Subcutaneous abdominal adipose tissue (tissue), 5 donors: ENCODE measurements at regions not wholly inside any gene's neighbourhood (a gene's known extent, or its start where the extent isn't known, plus 50 kb on each side); places are given as distances from the start of the nearest gene placed in this dataset.

ENCODE experiments used
- H3K27ac ChIP-seq: one replicate; pipeline ENCODE4 v1.7.0; 2013; ENCODE audit warnings: low read depth, mild to moderate bottlenecking, inconsistent platforms, low read length, moderate library complexity
- H3K27me3 ChIP-seq, 5 donors: one replicate each; pipeline ENCODE4 v1.7.0; 2013; ENCODE audit warnings: low read length in 5 of 5, inconsistent platforms in 1 of 5; ENCODE audit not compliant: control insufficient read depth in 5 of 5, insufficient read depth in 4 of 5
- H3K36me3 ChIP-seq, 5 donors: one replicate each; pipeline ENCODE4 v1.7.0; 2013; ENCODE audit warnings: low read length in 5 of 5; ENCODE audit not compliant: control insufficient read depth in 5 of 5, insufficient read depth in 5 of 5
- H3K4me1 ChIP-seq, 5 donors: one replicate each; pipeline ENCODE4 v1.7.0; 2013; ENCODE audit warnings: low read length in 5 of 5, mild to moderate bottlenecking in 3 of 5, moderate library complexity in 1 of 5; ENCODE audit not compliant: control insufficient read depth in 5 of 5, insufficient read depth in 5 of 5
- H3K4me3 ChIP-seq, 5 donors: one replicate each; pipeline ENCODE4 v1.7.0; 2013; ENCODE audit warnings: low read length in 5 of 5, low read depth in 1 of 5
- H3K9ac ChIP-seq, 5 donors: one replicate each; pipeline ENCODE4 v1.7.0; 2013; ENCODE audit warnings: low read length in 5 of 5, mild to moderate bottlenecking in 4 of 5, moderate library complexity in 3 of 5
- H3K9me3 ChIP-seq, 5 donors: one replicate each; pipeline ENCODE4 v1.7.0; 2013; ENCODE audit warnings: low read length in 5 of 5; ENCODE audit not compliant: control insufficient read depth in 5 of 5
- donor health status: healthy.
- donor health status: healthy.
- donor health status: healthy.
- donor health status: healthy.
- donor health status: healthy.

- Histone ChIP-seq H3K4me3 (no peak overlapping the region), H3K9me3 (no peaks in the 10 kb centered on the region), H3K27me3 (no peaks in the 10 kb centered on the region), H3K36me3 (no peaks in the 10 kb centered on the region), H3K4me1 (no peaks in the 10 kb centered on the region), H3K9ac (no peak overlapping the region), H3K27ac (no peak overlapping the region)
Measured at GRCh38 chr4:175530655-175531054, 281.4 kb downstream of the GPM6A start.

- H3K9ac ChIP-seq, result no peak overlapping the region
- H3K4me1 ChIP-seq, result no peaks in the 10 kb centered on the region
- H3K9me3 ChIP-seq, result no peaks in the 10 kb centered on the region
- H3K27ac ChIP-seq, result no peak overlapping the region
- H3K36me3 ChIP-seq, result no peaks in the 10 kb centered on the region
- H3K27me3 ChIP-seq, result no peaks in the 10 kb centered on the region
- no peak overlapping the region for H3K4me3 ChIP-seq
Measured at GRCh38 chr4:175531405-175532091, 280.5 kb downstream of the GPM6A start.

- no peak overlapping the region for H3K4me3 ChIP-seq
- H3K4me1 ChIP-seq, result no peaks in the 10 kb centered on the region
- no peaks in the 10 kb centered on the region for H3K36me3 ChIP-seq
- H3K9me3 ChIP-seq, result peaks cover 0 to 5% (median 0%) of the 10 kb centered on the region in 5 donors
- H3K27me3 ChIP-seq, result no peaks in the 10 kb centered on the region
- H3K9ac ChIP-seq, result no peak overlapping the region
- no peak overlapping the region for H3K27ac ChIP-seq
Measured at GRCh38 chr4:175536852-175537453, 275.1 kb downstream of the GPM6A start.

GRCh38 chr4:175539498-175539897 is 272.6 kb downstream of the GPM6A start:
- Histone ChIP-seq H3K9me3 (peaks cover 0 to 5% (median 0%) of the 10 kb centered on the region in 5 donors), H3K36me3 (no peaks in the 10 kb centered on the region)

GRCh38 chr4:175540151-175540550 is 271.9 kb downstream of the GPM6A start:
- Histone ChIP-seq H3K4me1 (no peaks in the 10 kb centered on the region), H3K9ac (no peak overlapping the region), H3K9me3 (peaks cover 0 to 5% (median 0%) of the 10 kb centered on the region in 5 donors), H3K27ac (no peak overlapping the region), H3K27me3 (no peaks in the 10 kb centered on the region), H3K36me3 (no peaks in the 10 kb centered on the region), H3K4me3 (no peak overlapping the region)

More at GRCh38 chr4:175539498-175539897, 272.6 kb downstream of the GPM6A start:
- no peak overlapping the region for H3K9ac ChIP-seq
- no peak overlapping the region for H3K4me3 ChIP-seq
- no peaks in the 10 kb centered on the region for H3K4me1 ChIP-seq
- H3K27me3 ChIP-seq, result no peaks in the 10 kb centered on the region
- no peak overlapping the region for H3K27ac ChIP-seq

- H3K9ac ChIP-seq, result no peak overlapping the region
- H3K9me3 ChIP-seq, result peaks cover 0 to 5% (median 0%) of the 10 kb centered on the region in 5 donors
- no peak overlapping the region for H3K27ac ChIP-seq
- no peaks in the 10 kb centered on the region for H3K27me3 ChIP-seq
- no peaks in the 10 kb centered on the region for H3K4me1 ChIP-seq
- H3K36me3 ChIP-seq, result no peaks in the 10 kb centered on the region
- H3K4me3 ChIP-seq, result no peak overlapping the region
Measured at GRCh38 chr4:175540732-175541131, 271.3 kb downstream of the GPM6A start.

GRCh38 chr4:175542786-175543185 is 269.3 kb downstream of the GPM6A start:
- H3K4me1 ChIP-seq, result no peaks in the 10 kb centered on the region
- no peaks in the 10 kb centered on the region for H3K36me3 ChIP-seq
- peaks cover 0 to 5% (median 0%) of the 10 kb centered on the region in 5 donors for H3K9me3 ChIP-seq
- H3K9ac ChIP-seq, result peak overlapping the region in 1 of 5 donors; percentile 2
- H3K27ac ChIP-seq, result no peak overlapping the region
- H3K27me3 ChIP-seq, result no peaks in the 10 kb centered on the region
- no peak overlapping the region for H3K4me3 ChIP-seq

GRCh38 chr4:175559126-175559525 is 252.9 kb downstream of the GPM6A start:
- Histone ChIP-seq H3K36me3 (no peaks in the 10 kb centered on the region), H3K27ac (no peak overlapping the region), H3K9ac (no peak overlapping the region), H3K4me1 (peaks cover 0 to 3% (median 0%) of the 10 kb centered on the region in 5 donors), H3K9me3 (no peaks in the 10 kb centered on the region), H3K4me3 (no peak overlapping the region), H3K27me3 (no peaks in the 10 kb centered on the region)

GRCh38 chr4:175559526-175559925 is 252.5 kb downstream of the GPM6A start:
- Histone ChIP-seq H3K4me1 (peaks cover 0 to 3% (median 0%) of the 10 kb centered on the region in 5 donors), H3K9ac (no peak overlapping the region), H3K9me3 (no peaks in the 10 kb centered on the region), H3K4me3 (no peak overlapping the region), H3K27ac (no peak overlapping the region), H3K27me3 (no peaks in the 10 kb centered on the region), H3K36me3 (no peaks in the 10 kb centered on the region)

GRCh38 chr4:175560604-175561003 is 251.5 kb downstream of the GPM6A start:
- H3K27me3 ChIP-seq, result no peaks in the 10 kb centered on the region
- H3K9me3 ChIP-seq, result no peaks in the 10 kb centered on the region
- H3K4me1 ChIP-seq, result peaks cover 0 to 3% (median 0%) of the 10 kb centered on the region in 5 donors
- no peaks in the 10 kb centered on the region for H3K36me3 ChIP-seq
- H3K9ac ChIP-seq, result no peak overlapping the region
- H3K4me3 ChIP-seq, result no peak overlapping the region
- H3K27ac ChIP-seq, result no peak overlapping the region
